ENCODE measurements at regions not wholly inside any gene's neighbourhood (a gene's known extent, or its start where the extent isn't known, plus 50 kb on each side); places are given as distances from the start of the nearest gene placed in this dataset.
A peak's percentile ranks its signal among the peaks of the same experiment; 100 is the strongest.
"Not testable (repeated sequence)": the region's sequence is repeated elsewhere in the genome, so short reads cannot be mapped to it uniquely, and the experiment has no call there.

GRCh38 chr4:177246641-177247584 lies 62.8 kb upstream of the NEIL3 start:
- DNase-seq (ENCODE audit: low read depth), result no peak

GRCh38 chr4:177250056-177250696 lies 59.5 kb upstream of the NEIL3 start:
- peak; percentile 19 for DNase-seq (ENCODE audit: low read depth)

GRCh38 chr4:177251237-177251636 lies 58.4 kb upstream of the NEIL3 start:
- DNase-seq (ENCODE audit: low read depth), result no peak

GRCh38 chr4:177255359-177255758 lies 54.3 kb upstream of the NEIL3 start:
- no peak for DNase-seq (ENCODE audit: low read depth)

GRCh38 chr4:177256950-177257349 lies 52.7 kb upstream of the NEIL3 start:
- DNase-seq (ENCODE audit: low read depth), result no peak

GRCh38 chr4:177259466-177259865 lies 50.2 kb upstream of the NEIL3 start:
- not testable (repeated sequence) for DNase-seq (ENCODE audit: low read depth)
